Kidney capillary endothelial cell (primary cell): ENCODE measurements at regions not wholly inside any gene's neighbourhood (a gene's known extent, or its start where the extent isn't known, plus 50 kb on each side); places are given as distances from the start of the nearest gene placed in this dataset.
A peak's percentile ranks its signal among the peaks of the same experiment; 100 is the strongest.
"Not testable (repeated sequence)": the region's sequence is repeated elsewhere in the genome, so short reads cannot be mapped to it uniquely, and the experiment has no call there.

Experiments
- DNase-seq: peaks from one replicate; pipeline ENCODE4 v3.0.0-alpha.2; 2018; ENCODE audit warnings: low spot score

DNA sequence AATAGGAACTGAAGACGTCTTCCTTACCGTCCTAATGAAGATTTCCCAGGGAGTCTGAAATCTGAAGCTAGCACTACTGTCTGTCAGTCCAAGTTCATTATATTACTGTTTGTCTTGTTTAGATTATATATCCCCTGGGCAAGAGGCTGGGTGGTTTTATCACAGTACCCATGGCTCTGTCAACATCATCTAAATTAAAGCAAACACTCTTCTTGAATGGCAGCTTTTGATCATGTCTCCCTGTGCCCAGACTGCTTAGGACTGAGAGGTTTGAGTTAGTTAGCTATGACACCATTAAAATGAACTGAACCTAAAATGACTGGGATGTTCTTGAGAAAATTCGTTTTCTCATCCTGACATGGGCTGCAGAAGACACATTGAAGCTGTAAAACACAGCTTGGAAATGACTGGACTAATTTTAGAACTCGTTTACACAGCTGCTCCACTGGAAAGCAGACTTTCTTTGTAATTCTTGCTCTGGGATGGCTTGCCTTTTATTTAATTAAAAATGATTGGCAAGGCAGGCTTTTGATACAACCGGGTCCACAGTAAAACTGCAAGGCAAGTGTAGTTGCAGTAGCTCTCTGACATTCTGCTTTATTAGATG lies 243.5 kb downstream of the MFSD1 start:
- DNase-seq, result no peak

GRCh38 chr3:159047361-159047760 lies 245.5 kb downstream of the MFSD1 start:
- no peak for DNase-seq

DNA sequence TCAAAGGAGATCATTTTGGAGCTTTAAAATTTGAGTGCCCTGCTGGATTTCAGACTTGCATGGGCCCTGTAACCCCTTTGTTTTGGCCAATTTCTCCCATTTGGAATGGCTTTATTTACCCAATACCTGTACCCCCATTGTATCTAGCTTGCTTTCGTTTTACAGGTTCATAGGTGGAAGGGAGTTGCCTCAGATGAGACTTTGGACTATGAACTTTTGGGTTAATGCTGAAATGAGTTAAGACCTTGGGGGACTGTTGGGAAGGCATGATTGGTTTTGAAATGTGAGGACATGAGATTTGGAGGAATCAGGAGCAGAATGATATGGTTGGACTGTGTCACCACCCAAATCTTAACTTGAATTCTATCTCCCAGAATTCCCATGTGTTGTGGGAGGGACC lies 250.6 kb downstream of the MFSD1 start:
- not testable (repeated sequence) for DNase-seq

GRCh38 chr3:159057621-159058020 lies 255.8 kb downstream of the MFSD1 start:
- no peak for DNase-seq

DNA sequence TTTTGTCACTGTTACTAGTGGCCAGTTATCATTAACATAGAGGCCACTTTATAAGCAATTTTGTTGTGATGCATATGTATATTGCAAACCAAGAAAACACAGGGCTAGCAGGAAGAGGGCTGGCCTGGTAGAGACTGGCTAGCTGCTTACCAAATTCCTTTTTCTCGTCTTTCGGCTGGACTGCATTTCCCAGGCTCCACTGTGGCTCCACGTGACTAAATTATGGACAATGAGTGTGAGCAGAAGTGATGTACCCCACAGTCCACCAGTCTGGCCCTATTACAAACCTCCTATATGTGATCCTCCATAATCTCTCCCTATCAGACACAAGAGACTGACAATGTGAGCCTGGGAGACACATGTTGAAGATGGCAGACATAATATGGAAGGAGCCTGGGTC lies 257.0 kb downstream of the MFSD1 start:
- DNase-seq, result no peak

GRCh38 chr3:159059395-159059794 lies 257.5 kb downstream of the MFSD1 start:
- DNase-seq, result no peak

- DNase-seq, result no peak
Observed at GRCh38 chr3:159062734-159063410, 261.0 kb downstream of the MFSD1 start.

- DNase-seq, result no peak
Observed at GRCh38 chr3:159069091-159069490, 267.2 kb downstream of the MFSD1 start, which contains the start of gene IQCJ. Gene IQCJ (plus strand): TSS chr3:159069319.

DNA sequence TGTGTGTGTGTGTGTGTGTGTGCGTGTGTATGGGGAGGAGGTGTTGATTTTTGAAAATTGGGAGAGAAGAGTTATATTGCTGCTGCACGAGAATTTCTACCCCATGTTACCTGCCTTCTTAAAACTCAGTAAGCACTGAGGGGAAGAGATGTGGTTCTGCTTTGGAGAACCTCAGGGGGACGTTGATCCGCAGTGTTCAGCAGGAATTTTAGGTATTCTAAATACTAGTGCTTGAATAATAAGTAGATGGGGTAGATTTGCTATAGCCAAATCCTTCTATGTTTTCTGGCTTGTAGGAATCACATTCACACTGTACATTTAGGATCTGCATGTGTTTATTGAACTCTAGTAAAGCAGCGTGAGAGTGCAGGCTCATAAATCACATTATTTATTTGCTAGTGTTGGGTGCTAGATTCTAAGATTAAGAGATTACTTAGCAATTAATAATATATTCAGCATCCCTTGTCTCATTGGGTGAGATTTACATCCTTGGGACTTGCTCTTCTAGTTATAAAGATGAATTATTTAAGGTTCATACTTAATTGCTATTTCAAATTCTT lies 268.1 kb downstream of the MFSD1 start:
- DNase-seq, result no peak

DNA sequence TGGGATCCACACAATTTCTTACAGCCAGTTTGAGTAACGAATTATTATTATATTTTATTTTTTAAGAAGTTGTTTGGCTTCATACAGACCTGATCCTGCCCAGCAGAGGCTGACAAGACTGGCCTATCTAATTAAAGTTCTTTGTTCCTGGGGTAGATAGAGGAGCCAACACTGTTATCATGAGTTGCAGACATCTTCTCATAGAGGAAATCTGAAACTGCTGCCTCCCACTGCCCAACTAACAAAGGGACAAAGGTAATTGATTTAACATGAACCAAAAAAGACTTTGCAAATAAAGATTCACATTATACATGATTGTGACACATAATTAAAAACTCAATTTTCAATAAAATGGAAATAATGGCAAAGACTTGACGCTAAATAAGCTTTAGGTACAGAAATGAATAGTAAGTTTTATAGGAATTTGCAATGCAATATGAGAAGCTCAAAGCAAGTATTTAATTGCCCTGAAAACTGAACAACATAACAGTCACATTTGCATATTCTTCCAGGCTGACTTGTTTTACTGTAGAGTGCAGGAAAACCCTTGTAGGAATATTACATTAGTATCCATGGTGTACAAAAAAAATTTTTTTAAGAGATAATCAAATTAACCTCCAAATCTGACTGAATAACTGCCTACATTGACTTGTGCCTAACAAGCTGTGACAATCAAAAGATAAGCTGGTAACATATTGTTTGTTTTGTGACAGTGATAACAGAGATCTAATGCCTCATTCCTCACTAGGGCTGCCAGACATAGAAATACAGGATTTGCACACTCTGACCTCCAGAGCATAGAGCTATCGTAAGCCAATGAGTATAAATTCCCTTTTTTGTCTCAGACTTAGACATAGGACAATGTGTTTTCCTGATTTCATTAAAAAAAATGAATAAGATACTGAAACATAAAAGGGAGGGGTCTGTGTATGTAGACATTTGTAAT lies 273.2 kb downstream of the MFSD1 start:
- no peak for DNase-seq

GRCh38 chr3:159077860-159078259 lies 276.0 kb downstream of the MFSD1 start:
- DNase-seq, result peak; percentile 43

DNA sequence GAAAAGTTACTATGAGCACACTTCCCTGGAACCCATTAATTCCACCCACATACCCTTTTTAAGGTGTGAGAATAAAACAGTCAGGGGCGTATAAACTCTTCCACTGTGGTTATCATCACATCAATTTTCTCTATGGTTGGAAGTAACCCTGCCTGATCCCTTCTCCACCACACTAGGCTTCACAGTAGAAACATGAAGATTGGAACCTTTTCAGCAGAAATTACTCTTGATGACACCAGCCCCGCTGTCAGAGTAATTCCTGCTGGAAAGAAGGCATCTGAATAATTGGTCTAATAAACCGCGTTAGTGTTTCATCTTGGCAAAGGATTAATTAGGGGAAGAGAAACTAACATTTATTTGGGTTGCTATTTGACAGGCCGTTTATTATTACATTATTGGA lies 278.4 kb downstream of the MFSD1 start:
- no peak for DNase-seq

DNA sequence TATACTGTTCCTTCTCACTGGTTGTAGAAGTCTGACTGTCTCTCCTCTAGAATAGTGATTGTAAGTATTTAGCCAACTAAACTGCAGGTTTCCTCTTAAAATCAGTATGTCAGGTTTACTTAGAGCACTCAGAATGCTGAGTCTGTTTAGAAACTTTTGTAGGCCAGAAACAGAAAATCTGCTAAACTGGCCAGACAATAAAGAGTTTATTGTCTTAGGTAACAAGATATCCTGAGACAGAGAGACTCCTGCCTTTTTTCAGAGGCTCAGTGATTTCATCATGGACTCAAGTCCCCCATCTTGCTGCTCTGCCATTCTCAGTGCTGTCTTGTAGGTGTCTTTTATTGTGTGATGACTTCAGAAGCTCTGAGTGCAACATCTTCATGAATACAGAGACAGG lies 279.0 kb downstream of the MFSD1 start:
- DNase-seq, result no peak

DNA sequence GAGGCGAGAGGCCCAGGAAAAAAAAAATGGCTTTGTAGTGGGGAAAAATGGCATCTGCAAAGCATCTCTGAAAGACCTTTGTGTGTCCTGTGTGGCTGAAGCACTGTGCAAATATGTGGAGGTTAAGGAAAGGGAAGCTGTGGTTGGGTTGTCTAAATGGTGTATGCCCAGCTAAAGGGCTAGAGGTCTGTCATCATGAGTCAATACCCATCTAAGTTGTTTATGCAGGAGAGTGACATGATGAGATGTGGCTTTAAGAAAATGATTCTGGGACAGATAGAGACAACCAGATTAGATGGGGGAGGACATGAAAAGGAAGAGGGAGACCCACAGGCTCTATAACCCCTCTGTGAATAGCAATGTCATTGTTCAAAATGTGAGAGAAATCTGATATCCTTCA lies 280.7 kb downstream of the MFSD1 start:
- DNase-seq, result no peak

DNA sequence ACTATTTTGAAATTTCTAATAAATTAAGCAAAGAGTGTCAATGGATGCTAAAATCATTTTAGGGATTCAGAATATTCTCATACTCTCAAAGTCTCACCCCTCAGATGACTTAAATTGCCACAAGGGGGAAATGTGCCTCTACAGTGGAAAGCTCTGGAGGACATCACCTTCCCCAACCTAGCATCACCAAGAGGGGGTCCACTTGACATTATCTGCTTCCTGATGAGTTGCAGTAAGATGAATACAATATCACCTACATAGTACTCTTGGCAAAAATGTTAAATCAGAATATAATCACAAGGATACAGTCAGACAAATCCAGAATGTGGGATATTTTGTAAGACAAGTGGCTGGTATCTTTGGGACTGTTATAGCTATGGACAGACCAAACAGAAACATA lies 290.1 kb downstream of the MFSD1 start:
- DNase-seq, result no peak

GRCh38 chr3:159102001-159102400 lies 300.1 kb downstream of the MFSD1 start:
- DNase-seq, result no peak

- DNase-seq, result no peak
Observed at GRCh38 chr3:159112724-159113123, 310.9 kb downstream of the MFSD1 start.

DNA sequence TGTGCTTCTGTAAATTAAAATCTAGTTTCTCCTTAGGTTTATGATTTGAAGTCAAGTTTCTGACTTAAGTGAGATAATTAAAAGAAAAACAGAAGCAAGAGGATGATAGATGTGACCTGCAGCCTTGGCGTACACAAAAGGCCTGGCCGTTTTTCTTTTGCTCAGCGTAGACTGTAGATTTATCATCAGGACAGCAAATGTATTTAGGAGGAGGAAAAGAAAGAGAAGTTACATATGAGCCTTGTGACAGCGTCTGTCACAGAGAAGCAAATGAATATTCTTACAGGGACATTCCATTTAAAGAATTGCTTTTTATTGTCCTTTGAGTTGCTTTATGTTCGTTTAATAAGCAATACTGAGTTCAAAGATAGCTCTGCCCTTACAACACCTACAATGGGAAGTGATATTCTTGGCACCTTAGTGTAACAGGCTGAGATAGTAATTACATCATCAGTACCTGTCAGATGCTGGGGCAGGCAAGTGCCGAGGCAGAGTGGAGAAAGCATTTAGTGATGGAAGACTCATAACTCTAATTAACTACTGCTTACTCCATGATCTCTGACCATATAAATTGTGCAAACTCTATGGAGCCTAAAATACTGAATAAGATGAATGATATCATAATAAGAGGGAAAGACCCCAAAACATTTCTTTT lies 311.5 kb downstream of the MFSD1 start:
- no peak for DNase-seq

GRCh38 chr3:159114582-159114981 lies 312.7 kb downstream of the MFSD1 start:
- no peak for DNase-seq

DNA sequence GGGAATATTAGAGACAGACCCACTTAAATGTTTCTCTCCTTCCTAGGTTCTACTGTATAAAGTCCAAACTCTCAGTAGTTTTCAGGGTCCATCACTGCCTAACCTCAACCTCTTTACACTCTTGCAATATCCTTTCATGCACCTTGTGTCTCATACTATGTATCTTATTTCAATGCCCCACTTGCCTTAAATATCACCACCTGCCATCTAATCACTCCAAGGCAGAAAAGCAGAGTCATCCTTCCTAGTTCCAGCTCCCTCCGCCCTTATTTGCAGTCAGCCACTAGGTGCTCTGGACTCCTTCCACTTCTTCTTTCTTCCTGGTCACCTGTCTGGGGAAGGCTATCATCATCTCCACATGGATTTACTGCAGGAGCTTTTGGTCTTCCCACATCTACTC lies 322.0 kb downstream of the MFSD1 start:
- DNase-seq, result no peak

GRCh38 chr3:159126261-159127020 lies 324.6 kb downstream of the MFSD1 start:
- DNase-seq, result no peak
